ENCODE measurements at regions not wholly inside any gene's neighbourhood (a gene's known extent, or its start where the extent isn't known, plus 50 kb on each side); places are given as distances from the start of the nearest gene placed in this dataset.

DNA sequence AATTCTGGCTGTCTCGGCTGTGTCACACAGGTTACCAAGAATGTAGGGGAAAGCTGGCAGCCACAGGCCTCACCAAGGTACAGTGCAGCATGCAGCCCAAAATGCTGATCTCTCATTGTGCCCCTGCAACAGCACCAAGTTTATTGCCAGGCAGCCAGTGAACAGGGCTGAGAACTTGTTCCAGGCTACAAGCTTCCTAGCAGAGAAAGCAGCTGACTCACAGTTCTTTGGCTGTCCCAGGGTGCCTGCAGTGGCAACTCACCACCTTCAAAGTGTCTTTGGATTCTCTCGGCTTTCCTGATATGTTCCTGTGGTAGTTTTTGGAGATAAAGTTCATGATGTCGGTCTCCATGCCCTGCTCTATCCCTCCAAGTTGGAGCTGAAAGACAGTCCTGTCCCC, 719.1 kb upstream of the ANO3 start:
- H3K27me3 ChIP-seq = no peaks in the 10 kb centered on the region
- H3K27ac ChIP-seq = no peak overlapping the region
- no peaks in the 10 kb centered on the region for H3K9me3 ChIP-seq
- no peaks in the 10 kb centered on the region for H3K4me1 ChIP-seq
- 82 to 84% methylated on average over 2 to 3 of the region's 3 CpGs for WGBS, 2 donors
- no peak overlapping the region for H3K4me3 ChIP-seq
- no peak for DNase-seq
- no peak for TF ChIP-seq POLR2A (IDR thresholded peaks at IDR 0.05)
- TF ChIP-seq, protein P1, sequence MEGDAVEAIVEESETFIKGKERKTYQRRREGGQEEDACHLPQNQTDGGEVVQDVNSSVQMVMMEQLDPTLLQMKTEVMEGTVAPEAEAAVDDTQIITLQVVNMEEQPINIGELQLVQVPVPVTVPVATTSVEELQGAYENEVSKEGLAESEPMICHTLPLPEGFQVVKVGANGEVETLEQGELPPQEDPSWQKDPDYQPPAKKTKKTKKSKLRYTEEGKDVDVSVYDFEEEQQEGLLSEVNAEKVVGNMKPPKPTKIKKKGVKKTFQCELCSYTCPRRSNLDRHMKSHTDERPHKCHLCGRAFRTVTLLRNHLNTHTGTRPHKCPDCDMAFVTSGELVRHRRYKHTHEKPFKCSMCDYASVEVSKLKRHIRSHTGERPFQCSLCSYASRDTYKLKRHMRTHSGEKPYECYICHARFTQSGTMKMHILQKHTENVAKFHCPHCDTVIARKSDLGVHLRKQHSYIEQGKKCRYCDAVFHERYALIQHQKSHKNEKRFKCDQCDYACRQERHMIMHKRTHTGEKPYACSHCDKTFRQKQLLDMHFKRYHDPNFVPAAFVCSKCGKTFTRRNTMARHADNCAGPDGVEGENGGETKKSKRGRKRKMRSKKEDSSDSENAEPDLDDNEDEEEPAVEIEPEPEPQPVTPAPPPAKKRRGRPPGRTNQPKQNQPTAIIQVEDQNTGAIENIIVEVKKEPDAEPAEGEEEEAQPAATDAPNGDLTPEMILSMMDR (IDR thresholded peaks at IDR 0.05) = no peak
- no peaks in the 10 kb centered on the region for H3K36me3 ChIP-seq (ENCODE audit: low read depth, missing control alignments)
- intact Hi-C loops (cut with DNase I; ENCODE audit: low total_unique reads) = no loop called here

DNA sequence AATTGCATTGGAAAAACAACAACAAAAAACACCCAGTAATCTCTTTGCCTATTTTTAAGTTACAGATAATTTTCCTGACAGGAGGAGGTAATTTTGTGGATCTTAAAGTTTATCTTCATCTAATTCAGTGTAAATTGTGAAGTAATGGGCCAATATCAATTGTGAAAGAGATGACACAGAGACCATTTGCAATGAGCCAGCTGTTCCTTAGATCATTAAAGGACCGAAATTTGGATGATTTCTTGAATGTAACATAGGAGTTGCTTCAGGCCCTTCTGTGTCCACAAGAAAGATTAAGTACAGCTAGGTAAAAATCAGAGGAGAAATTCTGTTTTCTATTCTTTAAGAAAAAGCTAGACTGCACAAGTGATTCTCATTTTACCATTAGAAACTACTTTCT, 718.5 kb upstream of the ANO3 start:
- 64 to 76% methylated on average over 1 of the region's 1 CpG for WGBS, 2 donors
- DNase-seq = no peak
- Histone ChIP-seq H3K27me3 (no peaks in the 10 kb centered on the region), H3K4me3 (no peak overlapping the region), H3K9me3 (no peaks in the 10 kb centered on the region), H3K27ac (no peak overlapping the region), H3K4me1 (no peaks in the 10 kb centered on the region), H3K36me3 (ENCODE audit: low read depth, missing control alignments) (no peaks in the 10 kb centered on the region)
- intact Hi-C loops (cut with DNase I; ENCODE audit: low total_unique reads) = no loop called here
- no peak for TF ChIP-seq POLR2A (IDR thresholded peaks at IDR 0.05)
- TF ChIP-seq, protein P1 (IDR thresholded peaks at IDR 0.05) = no peak

DNA sequence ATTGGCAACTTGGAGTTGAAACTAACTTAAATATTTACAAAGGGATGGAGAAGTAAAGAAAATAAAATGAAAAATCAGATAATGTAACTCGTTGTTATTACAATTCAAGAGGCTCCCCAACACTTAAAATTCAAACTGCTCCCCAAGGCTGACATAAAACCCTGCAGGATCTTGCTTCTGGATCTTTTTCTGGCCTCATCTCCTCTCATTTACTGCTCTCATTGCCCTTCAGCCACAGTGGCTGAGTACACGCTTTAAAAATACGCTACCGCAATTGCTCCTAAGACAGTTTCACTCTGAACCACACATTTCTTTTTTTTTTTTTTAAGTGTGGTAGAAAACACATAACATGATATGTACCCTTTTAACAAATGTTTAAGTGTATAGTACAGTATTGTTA, 718.1 kb upstream of the ANO3 start:
- intact Hi-C loops (cut with DNase I; ENCODE audit: low total_unique reads) = no loop called here
- Histone ChIP-seq H3K27ac (no peak overlapping the region), H3K9me3 (no peaks in the 10 kb centered on the region), H3K4me1 (no peaks in the 10 kb centered on the region), H3K27me3 (no peaks in the 10 kb centered on the region), H3K36me3 (ENCODE audit: low read depth, missing control alignments) (no peaks in the 10 kb centered on the region), H3K4me3 (no peak overlapping the region)
- DNase-seq = no peak
- no peak for TF ChIP-seq POLR2A (IDR thresholded peaks at IDR 0.05)
- TF ChIP-seq, protein P1 (IDR thresholded peaks at IDR 0.05) = no peak
- 77 to 88% methylated on average over 4 of the region's 4 CpGs for WGBS, 2 donors

DNA sequence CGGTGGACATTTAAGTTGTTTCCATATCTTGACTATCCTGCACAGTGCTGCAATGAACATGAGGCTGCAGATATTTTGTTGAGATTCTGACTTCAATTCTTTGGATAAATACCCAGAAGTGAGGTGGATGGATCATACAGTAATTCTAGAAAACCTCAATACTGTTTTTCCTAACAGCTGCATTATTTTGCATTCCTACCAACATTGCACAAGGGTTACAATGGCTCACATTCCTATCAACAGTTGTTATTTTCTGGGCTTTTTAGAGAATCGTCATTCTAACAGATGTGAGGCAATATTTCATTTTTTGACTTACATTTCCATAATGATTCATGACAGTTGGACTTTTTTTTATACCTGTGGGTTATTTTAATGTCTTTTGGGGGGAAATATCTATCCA, 716.9 kb upstream of the ANO3 start:
- H3K4me1 ChIP-seq = no peaks in the 10 kb centered on the region
- no peaks in the 10 kb centered on the region for H3K36me3 ChIP-seq (ENCODE audit: low read depth, missing control alignments)
- 45 to 46% methylated on average over 2 of the region's 2 CpGs for WGBS, 2 donors
- H3K27me3 ChIP-seq = no peaks in the 10 kb centered on the region
- intact Hi-C loops (cut with DNase I; ENCODE audit: low total_unique reads) = no loop called here
- H3K4me3 ChIP-seq = no peak overlapping the region
- no peak for TF ChIP-seq POLR2A (IDR thresholded peaks at IDR 0.05)
- TF ChIP-seq, protein P1 (IDR thresholded peaks at IDR 0.05) = no peak
- DNase-seq = no peak
- H3K9me3 ChIP-seq = no peaks in the 10 kb centered on the region
- no peak overlapping the region for H3K27ac ChIP-seq

DNA sequence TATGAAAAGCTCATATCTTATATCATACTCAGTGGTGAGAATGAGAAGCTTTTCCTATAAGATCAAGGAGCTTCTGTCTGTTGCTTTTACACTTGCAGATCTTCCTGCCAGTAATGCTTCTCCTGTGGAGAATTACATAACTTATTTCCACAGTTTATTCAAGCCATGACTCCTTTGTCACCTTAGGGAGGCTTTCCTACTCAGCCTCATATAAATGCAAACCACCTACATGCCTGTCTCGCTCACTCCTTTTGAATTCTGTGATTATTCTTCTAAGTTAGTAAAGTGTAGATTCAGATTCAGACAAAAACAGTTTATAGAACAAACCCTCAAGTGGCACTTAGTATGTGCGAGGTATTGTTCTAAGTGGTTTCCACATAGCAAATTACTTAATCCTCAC, 716.1 kb upstream of the ANO3 start:
- no peak for DNase-seq
- no peak for TF ChIP-seq POLR2A (IDR thresholded peaks at IDR 0.05)
- TF ChIP-seq, protein P1 (IDR thresholded peaks at IDR 0.05) = no peak
- H3K36me3 ChIP-seq (ENCODE audit: low read depth, missing control alignments) = no peaks in the 10 kb centered on the region
- H3K27me3 ChIP-seq = no peaks in the 10 kb centered on the region
- 94 to 100% methylated on average over 2 of the region's 2 CpGs for WGBS, 2 donors
- H3K9me3 ChIP-seq = no peaks in the 10 kb centered on the region
- no peaks in the 10 kb centered on the region for H3K4me1 ChIP-seq
- intact Hi-C loops (cut with DNase I; ENCODE audit: low total_unique reads) = no loop called here
- H3K4me3 ChIP-seq = no peak overlapping the region
- no peak overlapping the region for H3K27ac ChIP-seq
